Glomerular visceral epithelial cell (primary cell): ENCODE measurements at regions not wholly inside any gene's neighbourhood (a gene's known extent, or its start where the extent isn't known, plus 50 kb on each side); places are given as distances from the start of the nearest gene placed in this dataset.
"Not testable (repeated sequence)": the region's sequence is repeated elsewhere in the genome, so short reads cannot be mapped to it uniquely, and the experiment has no call there.

Source experiments
- DNase-seq: peaks from one replicate; pipeline ENCODE4 v3.0.0-alpha.2; 2016; ENCODE audit errors: extremely low spot score

DNA sequence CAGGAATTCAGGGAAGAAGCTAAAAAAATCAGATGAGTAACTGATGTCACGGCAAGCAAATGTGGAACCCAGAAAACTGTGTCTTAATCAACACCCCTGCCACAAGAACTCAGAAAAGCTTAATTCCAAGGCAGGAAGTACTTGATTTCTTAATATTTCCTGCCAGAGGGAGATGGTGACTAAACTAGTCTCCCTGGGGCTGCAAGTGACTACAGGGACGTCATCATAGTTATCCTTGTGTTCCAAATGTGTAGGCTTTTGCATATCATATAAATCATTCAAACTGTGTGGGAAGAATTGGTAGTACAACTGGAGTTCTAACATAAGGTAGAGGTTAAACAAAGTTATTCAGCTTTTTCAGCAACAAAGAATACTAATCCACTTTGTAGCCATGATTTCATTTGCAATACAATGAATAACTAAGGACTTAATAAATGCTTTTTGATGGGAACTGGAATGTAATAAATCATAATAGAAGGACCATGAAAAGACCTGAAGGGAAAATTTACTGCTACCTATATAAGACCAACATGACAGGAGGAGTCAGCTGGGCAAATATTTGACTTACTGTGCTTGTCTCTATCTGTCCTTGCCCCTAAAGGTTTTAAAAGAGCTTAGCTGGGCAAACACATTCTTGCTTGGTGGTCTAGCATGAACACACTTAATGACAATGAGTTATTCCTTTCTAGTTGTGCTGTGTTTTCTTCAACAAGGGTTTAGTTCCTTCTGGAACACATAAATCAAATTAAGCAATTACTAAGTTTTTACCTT, 76.0 kb upstream of the NECTIN3 start:
- no peak for DNase-seq

DNA sequence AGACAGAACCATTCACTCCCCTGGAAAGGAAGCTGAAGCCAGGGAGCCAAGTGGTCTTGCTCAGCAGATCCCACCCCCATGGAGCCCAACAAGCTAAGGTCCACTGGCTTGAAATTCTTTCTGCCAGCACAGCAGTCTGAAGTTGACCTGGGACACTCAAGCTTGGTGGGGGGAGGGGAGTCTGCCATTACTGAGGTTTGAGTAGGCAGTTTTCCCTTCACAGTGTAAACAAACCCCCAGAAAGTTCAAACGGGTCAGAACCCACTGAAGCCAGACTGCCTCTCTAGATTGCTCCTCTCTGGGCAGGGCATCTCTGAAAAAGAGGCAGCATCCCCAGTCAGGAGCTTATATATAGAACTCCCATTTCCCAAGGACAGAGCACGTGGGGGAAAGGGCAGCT, 72.8 kb upstream of the NECTIN3 start:
- DNase-seq = not testable (repeated sequence)

DNA sequence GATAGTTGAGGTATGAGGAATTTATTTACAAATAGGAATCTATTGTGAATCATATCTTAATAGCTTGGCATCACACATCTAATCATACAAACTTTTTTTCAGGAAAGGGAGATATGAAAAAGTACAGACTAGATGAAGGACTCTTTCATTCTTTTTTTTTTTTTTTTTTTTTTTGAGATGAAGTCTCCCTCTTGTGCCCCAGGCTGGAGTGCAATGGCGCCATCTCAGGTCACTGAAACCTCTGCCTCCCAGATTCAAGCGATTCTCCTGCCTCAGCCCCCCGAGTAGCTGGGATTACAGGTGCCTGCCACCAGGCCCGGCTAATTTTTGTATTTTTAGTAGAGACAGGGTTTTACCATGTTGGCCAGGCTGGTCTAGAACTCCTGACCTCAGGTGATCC, 65.1 kb upstream of the NECTIN3 start:
- DNase-seq = not testable (repeated sequence)

DNA sequence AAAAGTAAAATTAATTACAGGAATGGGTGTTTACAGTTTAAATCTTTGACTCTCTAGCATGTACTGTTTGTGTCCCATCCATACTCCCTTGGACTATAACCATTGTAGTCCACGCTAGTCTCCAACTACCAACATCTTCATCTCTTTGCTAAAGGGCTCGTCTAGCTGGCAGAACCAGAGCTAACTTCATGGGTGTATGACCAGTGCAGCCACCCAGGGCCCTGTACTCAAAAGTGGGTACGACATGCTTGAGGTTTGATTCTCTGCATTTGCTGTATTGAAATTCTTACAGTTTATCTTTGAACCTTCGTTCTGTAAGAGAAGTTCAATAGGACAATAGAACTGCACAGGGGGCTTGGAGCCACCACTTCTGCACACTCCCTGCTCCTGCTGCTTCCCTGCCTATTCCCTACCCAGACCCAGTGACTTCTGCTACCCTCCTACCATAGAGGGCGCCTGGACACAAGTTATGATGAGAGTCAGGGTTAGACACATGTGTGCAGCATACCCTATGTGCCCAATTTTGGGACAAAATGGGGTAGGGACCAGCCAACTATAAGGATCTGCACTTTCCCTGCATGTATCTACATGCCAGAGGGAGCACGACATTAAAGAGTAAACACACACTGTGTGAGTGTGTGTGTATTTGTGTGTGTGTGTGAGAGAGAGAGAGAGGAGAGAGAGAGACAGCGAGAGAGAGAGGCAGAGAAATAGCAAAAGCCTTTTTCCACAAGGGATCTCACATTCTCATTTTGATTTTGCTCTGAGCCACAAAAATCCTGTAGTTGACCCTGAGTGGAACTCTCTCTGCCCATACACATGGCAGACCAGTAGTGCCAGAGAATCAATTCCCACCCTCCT, 59.0 kb upstream of the NECTIN3 start:
- no peak for DNase-seq
